Hematopoietic multipotent progenitor cell (in vitro differentiated cells): ENCODE measurements at regions not wholly inside any gene's neighbourhood (a gene's known extent, or its start where the extent isn't known, plus 50 kb on each side); places are given as distances from the start of the nearest gene placed in this dataset.
"Not testable (repeated sequence)": the region's sequence is repeated elsewhere in the genome, so short reads cannot be mapped to it uniquely, and the experiment has no call there.

Experiments
- DNase-seq, 3 donors: peaks; one replicate each; pipeline ENCODE4 v3.0.0-alpha.2; 2011 to 2015; ENCODE audit warnings: low read depth in 2 of 3, low spot score in 2 of 3

- DNase-seq, result no peak
Measured at GRCh38 chrX:136975684-136976470, 57.9 kb downstream of the GPR101 start.

GRCh38 chrX:136967966-136968365, 65.8 kb downstream of the GPR101 start:
- DNase-seq, result no peak

GRCh38 chrX:136963973-136964372, 69.8 kb downstream of the GPR101 start:
- no peak for DNase-seq

GRCh38 chrX:136961594-136962135, 72.1 kb downstream of the GPR101 start:
- DNase-seq, result no peak

GRCh38 chrX:136954930-136955329, 74.4 kb upstream of the RBMX start:
- DNase-seq, result peak in 2 of 3 donors; percentile 14 to 45

GRCh38 chrX:136953867-136954787, 73.6 kb upstream of the RBMX start:
- DNase-seq, result peak; percentile 21 to 72 (median 59)

DNA sequence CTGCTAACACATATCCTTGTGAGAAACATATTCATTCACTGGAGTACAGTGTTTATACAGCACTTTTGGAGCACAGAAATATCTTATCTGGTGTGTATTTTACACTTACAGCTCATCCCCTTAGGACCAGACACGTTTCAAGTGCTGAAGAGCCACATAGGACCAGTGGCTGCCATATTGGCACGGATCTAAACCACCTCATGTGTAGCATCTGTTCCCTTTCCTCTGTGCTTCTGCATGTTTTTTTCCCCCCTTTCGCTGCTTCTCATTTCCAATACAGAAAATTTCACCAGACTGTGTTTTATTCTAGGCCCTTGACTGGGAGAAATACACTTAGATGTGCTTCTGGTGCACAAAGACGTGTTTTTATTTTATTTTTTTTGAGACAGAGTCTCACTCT, 69.7 kb upstream of the RBMX start:
- DNase-seq, result no peak

GRCh38 chrX:136941396-136942337, 61.1 kb upstream of the RBMX start:
- no peak for DNase-seq

DNA sequence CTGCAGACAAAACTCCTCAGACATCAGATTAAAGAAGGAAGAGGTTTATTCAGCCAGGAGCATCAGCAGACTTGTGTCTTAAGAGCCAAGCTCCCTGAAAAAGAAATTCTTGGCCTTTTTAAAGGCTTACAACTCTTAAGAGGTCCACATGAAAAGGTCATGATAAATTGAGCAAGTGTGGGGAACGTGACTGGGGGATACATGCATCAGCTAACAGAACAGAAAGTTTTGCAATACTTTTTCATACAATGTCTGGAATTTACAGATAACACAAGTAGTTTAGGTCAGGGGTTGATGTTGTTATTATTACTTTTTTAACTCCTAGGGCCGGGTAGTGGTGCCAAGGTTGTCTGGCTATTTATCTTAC, 55.6 kb upstream of the RBMX start:
- no peak for DNase-seq

DNA sequence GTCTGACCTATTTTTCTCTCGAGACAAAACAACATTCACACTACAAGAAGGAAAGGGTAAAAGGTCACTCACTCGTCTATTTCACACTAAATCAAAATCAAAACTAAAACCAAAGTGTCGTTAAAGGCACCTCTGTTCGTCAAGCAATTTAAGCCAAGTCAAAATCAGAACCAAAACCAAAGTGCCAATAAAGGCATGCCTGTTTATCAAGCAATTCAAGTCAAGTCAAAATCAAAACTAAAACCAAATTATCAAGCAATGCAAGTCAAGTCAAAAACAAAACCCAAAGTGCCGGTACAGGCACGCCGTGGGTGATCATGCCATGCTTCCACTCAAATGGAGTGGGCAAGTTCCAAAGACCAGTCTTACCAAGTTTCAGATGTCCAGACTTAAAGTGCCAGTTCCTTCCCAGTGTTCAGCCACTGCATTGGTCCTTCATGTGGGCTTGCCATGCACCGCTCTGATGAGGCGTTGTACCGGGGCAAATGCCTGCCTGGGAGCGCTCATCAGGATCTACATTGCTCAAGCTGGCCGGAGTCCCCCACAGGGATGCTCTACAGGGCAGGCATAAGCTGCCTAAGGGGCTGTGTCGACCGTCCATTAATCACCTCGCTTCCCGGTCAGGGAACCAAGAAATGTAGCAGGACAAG, 55.1 kb upstream of the RBMX start:
- not testable (repeated sequence) for DNase-seq

DNA sequence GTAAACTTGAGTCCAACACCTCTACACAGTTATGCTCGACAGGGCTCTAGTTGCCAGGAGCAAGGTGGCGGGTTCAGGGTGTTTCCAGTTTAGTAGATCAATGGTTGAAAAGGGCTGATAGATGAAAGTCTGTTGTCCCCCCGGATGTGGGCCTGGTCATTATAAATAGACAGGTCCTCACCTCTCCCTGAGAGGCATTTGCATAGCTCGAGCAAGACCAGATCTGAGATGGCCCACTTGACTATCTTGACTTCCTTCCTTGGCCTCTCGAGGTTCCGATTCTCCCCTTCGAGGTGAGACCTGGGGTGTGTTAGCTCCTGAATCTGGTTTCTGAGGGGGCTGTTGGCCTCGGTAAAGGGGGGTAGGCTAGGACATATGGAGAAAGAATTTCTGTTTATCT, 54.1 kb upstream of the RBMX start:
- DNase-seq, result not testable (repeated sequence)

DNA sequence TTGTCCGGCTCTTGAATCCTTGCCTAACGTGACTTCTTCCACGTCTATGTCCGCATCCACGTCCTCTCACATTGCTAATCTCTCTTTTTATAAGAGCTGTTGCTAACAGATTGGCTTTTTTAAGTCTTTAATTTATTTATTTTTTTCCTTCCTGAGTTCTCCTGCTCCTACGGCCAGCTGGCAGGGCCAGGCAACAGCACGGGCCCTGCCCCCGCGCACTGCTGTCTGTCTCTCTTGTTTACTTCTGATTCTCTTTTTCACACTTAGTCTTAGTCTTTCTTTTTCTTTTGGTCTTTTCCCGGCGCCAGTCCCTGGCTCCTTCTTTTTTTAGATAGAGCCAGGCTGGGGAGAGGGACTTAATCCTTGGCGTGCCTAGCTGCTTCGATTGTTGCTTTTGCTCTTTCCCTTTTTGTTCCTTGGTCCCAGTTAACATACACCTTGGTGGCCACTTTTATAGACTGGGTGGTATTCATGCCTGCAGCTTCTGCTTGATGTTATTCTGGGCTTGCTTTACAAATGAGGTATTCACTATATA, 53.2 kb upstream of the RBMX start:
- DNase-seq, result no peak

DNA sequence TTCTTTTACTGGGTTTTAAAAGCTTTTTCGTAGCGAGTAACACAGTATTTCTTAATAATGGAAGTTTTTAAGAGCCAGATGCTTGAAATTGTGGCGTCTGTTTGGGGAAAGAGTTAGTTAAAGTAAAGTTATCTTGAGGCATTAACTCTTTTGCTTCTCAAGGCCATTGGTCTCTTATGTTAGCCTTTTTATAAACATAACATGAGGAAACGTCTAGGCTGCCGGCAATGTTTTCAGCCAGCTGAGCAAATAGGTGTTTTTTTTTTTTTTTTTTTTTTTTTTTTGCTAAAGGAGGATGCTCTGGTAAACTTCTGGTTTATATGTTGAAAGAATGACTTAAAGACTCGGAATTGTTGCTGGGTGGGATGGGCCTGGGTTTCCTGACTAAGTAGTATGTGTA, 51.1 kb upstream of the RBMX start:
- DNase-seq, result no peak
